Calu3 (cell line): ENCODE measurements at regions not wholly inside any gene's neighbourhood (a gene's known extent, or its start where the extent isn't known, plus 50 kb on each side); places are given as distances from the start of the nearest gene placed in this dataset.

Source experiments
- BruUV-seq: library from RNA; stranded (reverse); fragments of 400-500 nt; replicated peaks from 2 replicates; lab custom pipeline; 2021; lab: Mats Ljungman, UMichigan
- CTCF ChIA-PET: fragments of 300-600 bp; sonication (Branson Sonifier 250); formaldehyde crosslinking; loops from one replicate; lab custom pipeline; 2022; ENCODE audit warnings: antibody characterized with exemption; lab: Charles Lee
- DNase-seq: peaks from one replicate; pipeline ENCODE4 v3.0.0; 2022
- H3K27ac Mint-ChIP-seq: one replicate; pipeline ENCODE4 v1.8.0; 2022; ENCODE audit warnings: mixed read lengths; ENCODE audit not compliant: unreplicated experiment
- H3K27me3 Mint-ChIP-seq: one replicate; pipeline ENCODE4 v1.8.0; 2022; ENCODE audit warnings: mixed read lengths; ENCODE audit not compliant: unreplicated experiment
- H3K36me3 Mint-ChIP-seq: one replicate; pipeline ENCODE4 v1.8.0; 2022; ENCODE audit warnings: mild to moderate bottlenecking, moderate library complexity, mixed read lengths; ENCODE audit not compliant: insufficient read depth, unreplicated experiment
- H3K4me1 Mint-ChIP-seq: one replicate; pipeline ENCODE4 v1.8.0; 2022; ENCODE audit warnings: mild to moderate bottlenecking, low read depth, mixed read lengths; ENCODE audit not compliant: unreplicated experiment
- H3K4me3 Mint-ChIP-seq: one replicate; pipeline ENCODE4 v1.8.0; 2022; ENCODE audit warnings: mild to moderate bottlenecking, low read depth, moderate library complexity, mixed read lengths; ENCODE audit not compliant: unreplicated experiment
- H3K9me3 Mint-ChIP-seq: one replicate; pipeline ENCODE4 v1.8.0; 2022; ENCODE audit warnings: low read depth, mixed read lengths; ENCODE audit not compliant: unreplicated experiment
- CTCF ChIP-seq: fragments of 200-600 bp; IDR thresholded peaks from one replicate; pipeline ENCODE4 v1.8.0; 2022; ENCODE audit warnings: antibody characterized with exemption; ENCODE audit not compliant: unreplicated experiment
- intact Hi-C: fragments of 100-400 bp; cut with micrococcal nuclease; formaldehyde crosslinking; loops from one replicate; pipeline ENCODE4 v1.10.0; 2022; ENCODE audit not compliant: unreplicated experiment

DNA sequence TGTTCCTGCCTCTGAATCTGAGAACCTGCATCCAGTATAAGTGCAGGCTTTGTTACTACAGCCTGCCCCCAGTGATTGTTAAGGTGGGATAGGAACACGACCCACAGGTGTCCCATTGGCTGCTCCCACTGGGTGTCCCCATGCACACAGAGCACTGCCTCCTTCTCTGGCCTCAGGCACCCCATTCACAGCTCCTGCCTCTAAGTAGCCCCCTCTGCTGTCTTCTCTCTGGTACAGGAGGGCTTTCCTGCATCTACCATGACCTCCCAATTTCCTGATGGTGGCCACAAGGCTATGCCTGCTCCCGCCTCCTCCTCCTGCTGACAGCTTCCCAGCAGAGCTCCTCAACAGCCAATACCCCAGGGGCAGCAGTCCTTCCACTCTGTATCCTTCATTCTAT is 238.6 kb upstream of the TMC3 start:
- Mint-ChIP-seq H3K27ac (no peak overlapping the region), H3K36me3 (no peaks in the 10 kb centered on the region), H3K4me1 (no peaks in the 10 kb centered on the region), H3K27me3 (no peaks in the 10 kb centered on the region), H3K4me3 (no peak overlapping the region), H3K9me3 (peaks cover 5% of the 10 kb centered on the region)
- DNase-seq = no peak
- TF ChIP-seq CTCF = no peak
- intact Hi-C loops = no loop called here
- CTCF ChIA-PET = no interaction called here
- no TSS peak for BruUV-seq

- no peak for DNase-seq
- no peak overlapping the region for H3K27ac Mint-ChIP-seq
- H3K4me1 Mint-ChIP-seq = no peaks in the 10 kb centered on the region
- CTCF ChIA-PET = no interaction called here
- no peaks in the 10 kb centered on the region for H3K36me3 Mint-ChIP-seq
- peaks cover 5% of the 10 kb centered on the region for H3K9me3 Mint-ChIP-seq
- no peak for TF ChIP-seq CTCF
- no peak overlapping the region for H3K4me3 Mint-ChIP-seq
- intact Hi-C loops = no loop called here
- H3K27me3 Mint-ChIP-seq = no peaks in the 10 kb centered on the region
- no TSS peak for BruUV-seq
These were observed 237.7 kb upstream of the TMC3 start for GRCh38 chr15:81611679-81612078.

GRCh38 chr15:81608309-81608829 is 234.4 kb upstream of the TMC3 start:
- no peak overlapping the region for H3K27ac Mint-ChIP-seq
- H3K27me3 Mint-ChIP-seq = no peaks in the 10 kb centered on the region
- DNase-seq = no peak
- no peak overlapping the region for H3K4me3 Mint-ChIP-seq
- intact Hi-C loops = no loop called here
- H3K36me3 Mint-ChIP-seq = no peaks in the 10 kb centered on the region
- no peak for TF ChIP-seq CTCF
- peaks cover 6% of the 10 kb centered on the region for H3K9me3 Mint-ChIP-seq
- no TSS peak for BruUV-seq
- CTCF ChIA-PET = no interaction called here
- H3K4me1 Mint-ChIP-seq = no peaks in the 10 kb centered on the region

GRCh38 chr15:81604713-81605112 is 230.7 kb upstream of the TMC3 start:
- no peak overlapping the region for H3K4me3 Mint-ChIP-seq
- H3K36me3 Mint-ChIP-seq = no peaks in the 10 kb centered on the region
- TF ChIP-seq CTCF = no peak
- H3K9me3 Mint-ChIP-seq = peaks cover 20% of the 10 kb centered on the region
- DNase-seq = no peak
- BruUV-seq = no TSS peak
- no peaks in the 10 kb centered on the region for H3K4me1 Mint-ChIP-seq
- H3K27me3 Mint-ChIP-seq = no peaks in the 10 kb centered on the region
- CTCF ChIA-PET = no interaction called here
- no peak overlapping the region for H3K27ac Mint-ChIP-seq
- intact Hi-C loops = no loop called here
